Keratinocyte (primary cell): ENCODE measurements at regions not wholly inside any gene's neighbourhood (a gene's known extent, or its start where the extent isn't known, plus 50 kb on each side); places are given as distances from the start of the nearest gene placed in this dataset.

Experiments used
- EZH2 ChIP-seq: IDR thresholded peaks from one replicate; pipeline ENCODE4 v1.6.1; 2012; ENCODE audit warnings: inconsistent platforms, mild to moderate bottlenecking, low read length, moderate library complexity
- TF ChIP-seq, protein P1 (sequence below), 3 experiments: IDR thresholded peaks in 1 of 3; conservative IDR thresholded peaks in 1 of 3; optimal IDR thresholded peaks in 1 of 3; 2 replicates in 2 of 3; 3 replicates in 1 of 3; pipeline versions ENCODE3 to v1.5.1; 2011; ENCODE audit warnings: low read length in 3 of 3, mild to moderate bottlenecking in 3 of 3, moderate library complexity in 2 of 3, control low read depth in 1 of 3, inconsistent platforms in 1 of 3; ENCODE audit not compliant: insufficient read depth in 2 of 3; ENCODE audit errors: extremely low read depth in 1 of 3

DNA sequence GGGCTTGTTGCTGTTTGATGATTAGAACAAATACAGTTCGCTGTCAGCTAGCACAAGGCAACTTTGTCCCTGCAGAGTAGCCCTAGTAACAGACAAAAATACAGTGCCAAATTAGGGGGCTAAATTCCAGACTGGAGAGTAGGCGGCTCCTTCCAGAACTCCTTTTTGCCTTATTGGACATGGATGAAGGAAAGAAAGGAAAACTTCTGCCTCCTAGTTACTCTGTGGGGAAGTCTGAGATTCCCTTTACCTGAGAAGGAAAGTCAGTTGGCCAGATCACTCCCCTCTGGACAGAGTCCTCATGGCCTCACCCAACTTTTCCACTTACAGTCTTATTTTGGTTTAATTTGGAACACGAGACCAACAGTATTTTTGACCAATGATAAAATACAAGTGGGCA is 140.5 kb upstream of the ADAMTS3 start:
- TF ChIP-seq, protein P1, sequence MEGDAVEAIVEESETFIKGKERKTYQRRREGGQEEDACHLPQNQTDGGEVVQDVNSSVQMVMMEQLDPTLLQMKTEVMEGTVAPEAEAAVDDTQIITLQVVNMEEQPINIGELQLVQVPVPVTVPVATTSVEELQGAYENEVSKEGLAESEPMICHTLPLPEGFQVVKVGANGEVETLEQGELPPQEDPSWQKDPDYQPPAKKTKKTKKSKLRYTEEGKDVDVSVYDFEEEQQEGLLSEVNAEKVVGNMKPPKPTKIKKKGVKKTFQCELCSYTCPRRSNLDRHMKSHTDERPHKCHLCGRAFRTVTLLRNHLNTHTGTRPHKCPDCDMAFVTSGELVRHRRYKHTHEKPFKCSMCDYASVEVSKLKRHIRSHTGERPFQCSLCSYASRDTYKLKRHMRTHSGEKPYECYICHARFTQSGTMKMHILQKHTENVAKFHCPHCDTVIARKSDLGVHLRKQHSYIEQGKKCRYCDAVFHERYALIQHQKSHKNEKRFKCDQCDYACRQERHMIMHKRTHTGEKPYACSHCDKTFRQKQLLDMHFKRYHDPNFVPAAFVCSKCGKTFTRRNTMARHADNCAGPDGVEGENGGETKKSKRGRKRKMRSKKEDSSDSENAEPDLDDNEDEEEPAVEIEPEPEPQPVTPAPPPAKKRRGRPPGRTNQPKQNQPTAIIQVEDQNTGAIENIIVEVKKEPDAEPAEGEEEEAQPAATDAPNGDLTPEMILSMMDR (optimal IDR thresholded peaks at IDR 0.05 in 1 of 3, IDR thresholded peaks at IDR 0.05 in 1 of 3, conservative IDR thresholded peaks at IDR 0.05 in 1 of 3; ENCODE audit: extremely low read depth in 1 of 3, insufficient read depth in 2 of 3, low read length in 3 of 3), result no peak
- TF ChIP-seq EZH2, result no peak
